Muscle of arm (tissue), 1 donor: ENCODE measurements at regions not wholly inside any gene's neighbourhood (a gene's known extent, or its start where the extent isn't known, plus 50 kb on each side); places are given as distances from the start of the nearest gene placed in this dataset.
A peak's percentile ranks its signal among the peaks of the same experiment; 100 is the strongest.

Experiments used
- DNase-seq: peaks from one replicate; pipeline ENCODE4 v3.0.0-alpha.2; 2013

- no peak for DNase-seq
Measured at GRCh38 chr11:116219171-116219635, 553.6 kb downstream of the BUD13 start.

- DNase-seq = no peak
Measured at GRCh38 chr11:116217441-116217840, 555.3 kb downstream of the BUD13 start.

GRCh38 chr11:116217006-116217405, 555.8 kb downstream of the BUD13 start:
- DNase-seq = no peak

- DNase-seq = no peak
Measured at GRCh38 chr11:116215471-116216113, 557.2 kb downstream of the BUD13 start.

GRCh38 chr11:116211147-116211546, 561.6 kb downstream of the BUD13 start:
- DNase-seq = no peak

- no peak for DNase-seq
Measured at GRCh38 chr11:116210663-116211062, 562.1 kb downstream of the BUD13 start.

- no peak for DNase-seq
Measured at GRCh38 chr11:116209255-116209654, 563.5 kb downstream of the BUD13 start.

- no peak for DNase-seq
Measured at GRCh38 chr11:116207421-116208141, 565.2 kb downstream of the BUD13 start.

GRCh38 chr11:116207019-116207418, 565.8 kb downstream of the BUD13 start:
- DNase-seq = no peak

GRCh38 chr11:116202922-116203321, 569.9 kb downstream of the BUD13 start:
- no peak for DNase-seq

GRCh38 chr11:116200564-116200963, 572.2 kb downstream of the BUD13 start:
- DNase-seq = no peak

GRCh38 chr11:116199182-116199581, 573.6 kb downstream of the BUD13 start:
- no peak for DNase-seq

GRCh38 chr11:116194156-116194904, 578.5 kb downstream of the BUD13 start:
- no peak for DNase-seq

- peak; percentile 61 for DNase-seq
Measured at GRCh38 chr11:116193321-116194131, 579.3 kb downstream of the BUD13 start.

GRCh38 chr11:116192509-116193210, 580.1 kb downstream of the BUD13 start:
- DNase-seq = no peak

- no peak for DNase-seq
Measured at GRCh38 chr11:116190861-116191260, 581.9 kb downstream of the BUD13 start.

- no peak for DNase-seq
Measured at GRCh38 chr11:116189408-116190170, 583.2 kb downstream of the BUD13 start.

- no peak for DNase-seq
Measured at GRCh38 chr11:116188350-116188749, 584.4 kb downstream of the BUD13 start.

- no peak for DNase-seq
Measured at GRCh38 chr11:116187026-116187425, 585.8 kb downstream of the BUD13 start.

- no peak for DNase-seq
Measured at GRCh38 chr11:116185551-116185950, 587.2 kb downstream of the BUD13 start.
